ENCODE measurements at regions not wholly inside any gene's neighbourhood (a gene's known extent, or its start where the extent isn't known, plus 50 kb on each side); places are given as distances from the start of the nearest gene placed in this dataset.
"Not testable (repeated sequence)": the region's sequence is repeated elsewhere in the genome, so short reads cannot be mapped to it uniquely, and the experiment has no call there.

DNA sequence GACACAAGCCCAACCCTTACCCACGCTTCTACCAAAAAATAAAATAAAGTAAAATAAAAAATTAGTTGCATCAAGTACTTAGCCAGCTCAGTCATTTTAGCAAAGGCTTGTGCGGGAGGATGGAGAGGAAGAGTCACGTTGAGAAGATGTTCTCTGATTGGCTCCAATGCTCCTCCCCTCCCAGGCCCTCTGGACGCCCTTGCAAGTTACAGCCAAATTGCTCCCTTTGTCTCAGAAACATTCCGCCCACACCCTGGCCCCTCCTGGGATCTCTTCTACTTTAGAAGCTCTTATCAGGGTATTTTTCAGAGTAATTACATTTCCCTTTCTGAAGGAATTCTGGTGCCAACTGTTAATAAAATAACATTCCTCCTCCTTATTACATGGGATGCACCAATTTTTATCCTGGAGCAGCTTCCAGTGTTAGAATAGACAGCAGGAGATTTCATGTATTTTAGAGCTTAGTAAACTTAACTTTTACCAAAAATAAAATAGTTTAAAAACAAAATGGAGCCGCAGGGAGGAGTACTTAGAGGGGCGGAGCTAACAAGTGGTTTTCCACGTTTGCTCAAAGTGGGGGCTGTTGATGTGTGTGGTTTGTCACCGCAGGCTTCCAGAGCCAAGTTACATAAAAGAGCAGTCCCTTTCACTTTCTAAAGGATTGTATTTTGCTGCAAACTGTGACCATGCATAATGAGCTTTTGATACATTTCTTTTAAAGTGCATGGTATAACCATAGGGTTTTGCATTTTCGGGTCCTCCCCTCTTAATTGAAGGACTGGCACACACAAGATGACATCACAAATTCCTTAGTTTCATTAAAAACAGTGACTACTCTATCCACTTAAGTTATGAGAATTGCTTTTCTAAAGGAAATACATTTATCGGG is 71.7 kb upstream of the RAP1B start:
- Mint-ChIP-seq H3K27me3 (no peaks in the 10 kb centered on the region), H3K4me1 (ENCODE audit: low read depth) (peaks cover 57% of the 10 kb centered on the region)

DNA sequence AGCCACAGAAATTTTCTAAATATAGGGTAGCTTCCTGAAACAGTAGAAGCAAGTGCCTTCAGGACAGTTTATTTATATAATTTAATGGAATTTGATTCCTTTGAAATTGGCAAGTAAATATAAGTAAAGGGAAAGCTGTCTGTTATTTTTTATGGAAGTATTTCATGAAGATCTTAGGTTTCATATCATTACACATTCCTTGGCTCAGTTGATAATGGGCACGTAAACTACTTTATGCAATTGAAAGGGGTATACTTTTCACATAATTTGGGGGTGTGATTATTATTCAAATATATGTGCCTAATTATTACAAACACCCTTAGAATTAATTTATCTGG is 71.1 kb upstream of the RAP1B start:
- peak overlapping the region; percentile 50 for H3K4me3 Mint-ChIP-seq
- peaks cover 4% of the 10 kb centered on the region for H3K36me3 Mint-ChIP-seq
- H3K27me3 Mint-ChIP-seq, result no peaks in the 10 kb centered on the region
- H3K4me1 Mint-ChIP-seq (ENCODE audit: low read depth), result peaks cover 57% of the 10 kb centered on the region
- H3K9me3 Mint-ChIP-seq (ENCODE audit: low read depth), result peaks cover 6% of the 10 kb centered on the region
- peak overlapping the region; percentile 90 for H3K27ac Mint-ChIP-seq

More for the DNA sequence above, 71.7 kb upstream of the RAP1B start:
- Mint-ChIP-seq H3K9me3 (ENCODE audit: low read depth) (peaks cover 6% of the 10 kb centered on the region), H3K27ac (peak overlapping the region; percentile 90), H3K4me3 (peak overlapping the region; percentile 50), H3K36me3 (peaks cover 4% of the 10 kb centered on the region)

DNA sequence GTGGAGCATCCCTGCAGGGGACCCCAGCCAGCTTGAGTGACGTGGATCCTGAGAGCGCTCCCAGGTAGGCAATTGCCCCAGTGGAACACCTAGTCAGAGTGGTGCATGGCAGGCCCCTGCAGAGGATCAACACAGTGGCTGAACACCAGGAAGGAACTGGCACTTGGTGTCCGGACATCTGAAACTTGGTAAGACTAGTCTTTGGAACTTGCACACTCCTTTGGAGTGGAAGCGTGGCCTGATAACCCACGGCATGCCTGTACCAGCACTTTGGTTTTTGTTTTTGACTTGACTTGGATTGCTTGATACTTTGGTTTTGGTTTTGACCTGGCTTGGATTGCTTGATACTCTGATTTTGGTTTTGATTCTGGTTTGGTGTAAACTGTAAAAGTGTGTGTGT is 69.9 kb upstream of the RAP1B start:
- H3K27me3 Mint-ChIP-seq; H3K9me3 Mint-ChIP-seq (ENCODE audit: low read depth); H3K36me3 Mint-ChIP-seq; H3K4me3 Mint-ChIP-seq: not testable (repeated sequence)
- peak overlapping the region; percentile 6 for H3K27ac Mint-ChIP-seq
- peaks cover 55% of the 10 kb centered on the region for H3K4me1 Mint-ChIP-seq (ENCODE audit: low read depth)

DNA sequence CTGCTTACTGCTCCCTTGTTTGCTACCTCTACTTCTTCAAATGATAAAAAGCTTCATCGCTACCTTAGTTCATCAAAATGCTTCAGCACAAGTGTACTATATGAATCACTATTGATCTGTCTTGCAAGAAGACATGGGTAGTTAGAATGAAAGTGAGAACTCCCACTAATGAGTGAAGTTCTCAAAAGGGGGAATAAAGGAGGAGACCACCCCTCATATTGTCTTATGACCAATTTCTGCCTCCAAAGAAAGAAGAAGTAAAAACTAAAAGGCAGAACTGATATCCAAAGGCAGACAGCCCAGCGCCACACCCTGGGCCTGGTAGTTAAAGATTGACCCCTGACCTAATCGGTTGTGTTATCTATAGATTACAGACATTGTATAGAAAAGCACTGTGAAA is 63.4 kb upstream of the RAP1B start:
- Mint-ChIP-seq H3K36me3 (peaks cover 24% of the 10 kb centered on the region), H3K9me3 (ENCODE audit: low read depth) (peaks cover 14% of the 10 kb centered on the region), H3K4me1 (ENCODE audit: low read depth) (peaks cover 24% of the 10 kb centered on the region)
- not testable (repeated sequence) for H3K27me3 Mint-ChIP-seq, H3K4me3 Mint-ChIP-seq, H3K27ac Mint-ChIP-seq

DNA sequence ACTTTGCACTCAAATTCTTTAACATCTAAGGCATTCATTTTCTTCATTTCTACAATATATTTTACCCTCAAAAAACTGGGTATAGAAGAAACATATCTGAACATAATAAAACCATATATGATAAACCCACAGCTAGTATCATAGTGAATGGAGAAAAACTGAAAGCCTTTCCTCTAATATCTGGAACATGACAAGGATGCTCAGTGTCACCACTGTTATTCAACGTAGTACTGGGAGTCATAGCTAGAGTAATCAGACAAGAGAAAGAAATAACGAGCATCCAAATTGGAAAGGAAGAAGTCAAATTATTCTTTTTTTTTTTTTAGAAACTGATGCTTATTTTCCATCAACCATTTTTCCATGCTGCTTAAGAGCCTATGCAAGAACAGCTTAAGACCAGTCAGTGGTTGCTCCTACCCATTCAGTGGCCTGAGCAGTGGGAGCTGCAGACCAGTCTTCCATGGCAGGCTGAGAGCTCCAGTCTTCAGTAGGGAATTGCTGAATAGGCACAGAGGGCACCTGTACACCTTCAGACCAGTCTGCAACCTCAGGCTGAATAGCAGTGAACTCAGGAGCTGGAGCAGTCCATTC is 58.0 kb upstream of the RAP1B start:
- not testable (repeated sequence) for H3K27ac Mint-ChIP-seq, H3K4me3 Mint-ChIP-seq, H3K36me3 Mint-ChIP-seq, H3K27me3 Mint-ChIP-seq
- Mint-ChIP-seq H3K4me1 (ENCODE audit: low read depth) (peaks cover 34% of the 10 kb centered on the region), H3K9me3 (ENCODE audit: low read depth) (peaks cover 10% of the 10 kb centered on the region)

DNA sequence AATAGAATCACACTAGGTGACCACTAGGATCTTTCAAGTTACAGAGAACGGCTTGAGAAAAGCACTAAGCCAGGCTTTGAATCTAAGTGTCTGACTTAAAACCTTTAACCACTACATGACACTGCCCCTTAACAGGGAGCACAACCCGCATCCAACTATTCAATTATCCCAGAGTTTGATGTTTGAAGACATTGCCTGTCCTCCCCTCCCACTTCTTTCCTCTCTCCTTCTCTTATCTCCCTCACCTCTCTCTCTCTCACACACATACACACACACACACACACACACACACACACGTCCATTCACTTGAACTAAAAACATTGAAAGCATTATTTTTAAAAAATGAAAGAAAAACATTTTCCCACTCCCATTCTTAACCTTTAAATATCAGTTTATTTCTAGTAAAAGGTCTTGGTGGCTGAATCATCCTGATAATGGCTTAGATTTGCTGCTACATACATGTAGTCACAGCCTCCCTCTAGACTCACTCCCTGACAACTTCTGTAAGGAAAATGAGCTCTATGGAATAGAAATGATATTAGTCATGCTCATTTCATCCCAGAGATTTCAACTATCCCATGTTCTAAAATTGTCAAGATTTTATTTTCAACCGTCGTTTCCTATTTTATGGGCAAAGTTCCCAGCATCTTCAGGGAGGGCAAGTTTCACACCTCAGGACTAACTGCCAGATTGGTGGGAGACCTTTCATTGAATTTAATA is 53.5 kb upstream of the RAP1B start:
- H3K27me3 Mint-ChIP-seq, result no peaks in the 10 kb centered on the region
- no peaks in the 10 kb centered on the region for H3K36me3 Mint-ChIP-seq
- peaks cover 29% of the 10 kb centered on the region for H3K4me1 Mint-ChIP-seq (ENCODE audit: low read depth)
- no peaks in the 10 kb centered on the region for H3K9me3 Mint-ChIP-seq (ENCODE audit: low read depth)
- no peak overlapping the region for H3K4me3 Mint-ChIP-seq
- H3K27ac Mint-ChIP-seq, result no peak overlapping the region

DNA sequence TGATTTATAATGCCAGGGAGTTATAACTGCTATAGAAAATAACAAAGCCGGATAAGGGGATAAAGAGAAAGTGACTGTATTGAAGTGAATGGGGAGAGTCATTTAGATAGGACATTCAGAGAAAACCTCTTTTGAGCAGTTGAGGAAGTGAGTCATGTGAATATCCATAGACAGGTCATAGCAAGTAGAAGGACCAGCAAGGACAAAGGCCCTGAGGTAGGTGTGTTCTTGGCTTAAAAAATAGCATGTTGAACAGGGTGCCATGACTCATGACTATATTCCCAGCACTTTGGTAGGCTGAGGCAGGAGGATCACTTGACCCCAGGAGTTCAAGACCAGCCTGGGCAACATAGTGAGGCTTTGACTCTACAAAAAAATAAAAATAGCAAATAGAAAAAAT is 51.5 kb upstream of the RAP1B start:
- Mint-ChIP-seq H3K27ac (no peak overlapping the region), H3K27me3 (no peaks in the 10 kb centered on the region), H3K9me3 (ENCODE audit: low read depth) (no peaks in the 10 kb centered on the region), H3K4me3 (no peak overlapping the region), H3K36me3 (no peaks in the 10 kb centered on the region), H3K4me1 (ENCODE audit: low read depth) (peaks cover 30% of the 10 kb centered on the region)

DNA sequence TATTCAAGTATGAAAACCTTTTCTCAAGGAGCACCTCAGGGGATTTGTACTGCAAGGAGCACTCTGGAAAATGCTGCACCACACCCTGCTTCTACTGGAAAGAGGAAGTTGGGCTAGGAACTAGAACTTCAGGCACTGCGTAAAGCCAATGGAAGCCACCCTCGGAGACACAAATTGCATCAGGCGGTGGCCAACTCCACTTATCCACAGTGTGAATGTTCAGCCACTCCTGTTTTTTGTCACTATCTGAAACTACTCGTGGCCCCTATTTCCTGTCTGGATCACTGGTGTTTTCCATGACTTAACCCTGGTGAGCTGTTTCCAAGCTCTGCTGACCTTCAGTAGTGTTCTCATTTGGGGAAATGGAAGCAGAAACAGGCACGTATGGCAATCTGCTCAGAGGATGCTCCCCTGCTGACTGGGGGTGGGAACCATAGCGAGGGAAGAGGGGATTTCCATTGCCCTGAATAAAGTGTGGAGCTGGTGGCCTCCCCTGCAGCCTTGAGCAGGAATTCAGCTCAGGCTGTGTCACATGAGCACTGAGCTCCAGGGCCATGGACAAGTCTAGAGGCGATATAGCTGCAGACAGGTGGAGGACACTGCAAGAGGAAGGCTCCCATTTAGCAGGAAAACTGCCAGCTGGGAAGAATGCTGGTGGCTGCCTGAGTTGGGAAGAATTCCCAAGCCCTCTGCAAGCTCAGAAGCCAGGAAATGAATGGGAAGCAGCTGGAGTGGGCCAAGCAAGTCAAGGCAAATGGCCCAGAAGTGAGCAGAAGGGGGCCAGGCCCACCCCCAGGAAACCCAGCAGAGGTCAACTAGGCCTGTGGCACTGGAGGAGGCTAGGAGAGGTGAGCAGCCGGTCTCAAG is 50.5 kb upstream of the RAP1B start:
- Mint-ChIP-seq H3K27ac (no peak overlapping the region), H3K27me3 (no peaks in the 10 kb centered on the region), H3K36me3 (no peaks in the 10 kb centered on the region), H3K4me1 (ENCODE audit: low read depth) (peaks cover 33% of the 10 kb centered on the region), H3K4me3 (no peak overlapping the region), H3K9me3 (ENCODE audit: low read depth) (no peaks in the 10 kb centered on the region)

DNA sequence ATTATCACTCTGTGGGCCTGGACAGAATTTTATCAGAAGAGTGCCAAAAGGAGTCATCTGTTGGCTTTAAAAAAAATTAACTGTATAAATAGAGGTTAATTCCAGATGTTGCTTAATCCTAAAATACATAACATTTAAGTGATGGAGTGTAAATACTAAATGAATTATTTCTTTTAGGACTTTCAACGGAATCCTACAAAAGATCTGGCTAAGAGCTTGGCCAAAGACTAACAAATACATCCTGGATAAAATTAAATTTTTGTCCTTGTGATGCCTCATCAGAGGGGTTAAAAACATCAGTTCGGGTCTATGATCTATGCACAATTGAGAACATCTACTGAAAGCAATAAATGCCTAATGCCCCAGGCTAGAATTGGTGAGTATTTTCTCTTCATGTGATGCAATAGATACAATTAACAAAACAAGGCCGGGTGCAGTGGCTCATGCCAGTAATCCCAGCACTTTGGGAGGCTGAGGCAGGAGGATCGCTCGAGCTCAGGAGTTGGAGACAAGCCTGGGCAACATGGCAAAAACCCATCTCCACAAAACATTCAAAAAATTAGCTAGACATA is 49.8 kb upstream of the RAP1B start:
- no peaks in the 10 kb centered on the region for H3K27me3 Mint-ChIP-seq
- H3K4me1 Mint-ChIP-seq (ENCODE audit: low read depth), result peaks cover 41% of the 10 kb centered on the region
- H3K4me3 Mint-ChIP-seq, result no peak overlapping the region
- H3K36me3 Mint-ChIP-seq, result no peaks in the 10 kb centered on the region
- H3K9me3 Mint-ChIP-seq (ENCODE audit: low read depth), result no peaks in the 10 kb centered on the region
- no peak overlapping the region for H3K27ac Mint-ChIP-seq
